GM12874 (cell line): ENCODE measurements at regions not wholly inside any gene's neighbourhood (a gene's known extent, or its start where the extent isn't known, plus 50 kb on each side); places are given as distances from the start of the nearest gene placed in this dataset.

ENCODE experiments used
- TF ChIP-seq, protein P1 (sequence below): IDR thresholded peaks from 2 replicates; pipeline ENCODE4 v1.5.1; 2011; ENCODE audit warnings: low read depth, mild to moderate bottlenecking, control low read depth, low read length, moderate library complexity; ENCODE audit not compliant: insufficient read depth

DNA sequence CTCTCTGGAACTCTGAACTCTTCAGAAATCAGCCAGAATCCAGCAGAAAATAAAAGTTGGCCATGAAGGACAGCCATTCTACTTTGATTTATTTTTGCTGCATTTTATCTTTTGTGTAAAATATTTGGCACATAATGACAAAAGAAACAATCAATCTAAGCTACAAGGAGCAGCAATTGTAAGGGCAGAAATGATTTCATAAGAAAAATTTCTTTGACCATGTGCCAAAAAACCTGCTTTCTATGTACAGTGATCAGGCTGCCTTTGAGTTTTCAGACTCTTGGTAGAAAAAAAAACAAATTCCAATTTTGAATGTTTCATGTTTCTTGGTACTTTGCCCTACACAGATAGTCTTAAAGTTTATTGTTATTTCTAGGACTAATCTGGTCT is 69.8 kb upstream of the SLC1A3 start:
- TF ChIP-seq, protein P1, sequence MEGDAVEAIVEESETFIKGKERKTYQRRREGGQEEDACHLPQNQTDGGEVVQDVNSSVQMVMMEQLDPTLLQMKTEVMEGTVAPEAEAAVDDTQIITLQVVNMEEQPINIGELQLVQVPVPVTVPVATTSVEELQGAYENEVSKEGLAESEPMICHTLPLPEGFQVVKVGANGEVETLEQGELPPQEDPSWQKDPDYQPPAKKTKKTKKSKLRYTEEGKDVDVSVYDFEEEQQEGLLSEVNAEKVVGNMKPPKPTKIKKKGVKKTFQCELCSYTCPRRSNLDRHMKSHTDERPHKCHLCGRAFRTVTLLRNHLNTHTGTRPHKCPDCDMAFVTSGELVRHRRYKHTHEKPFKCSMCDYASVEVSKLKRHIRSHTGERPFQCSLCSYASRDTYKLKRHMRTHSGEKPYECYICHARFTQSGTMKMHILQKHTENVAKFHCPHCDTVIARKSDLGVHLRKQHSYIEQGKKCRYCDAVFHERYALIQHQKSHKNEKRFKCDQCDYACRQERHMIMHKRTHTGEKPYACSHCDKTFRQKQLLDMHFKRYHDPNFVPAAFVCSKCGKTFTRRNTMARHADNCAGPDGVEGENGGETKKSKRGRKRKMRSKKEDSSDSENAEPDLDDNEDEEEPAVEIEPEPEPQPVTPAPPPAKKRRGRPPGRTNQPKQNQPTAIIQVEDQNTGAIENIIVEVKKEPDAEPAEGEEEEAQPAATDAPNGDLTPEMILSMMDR, result no peak

DNA sequence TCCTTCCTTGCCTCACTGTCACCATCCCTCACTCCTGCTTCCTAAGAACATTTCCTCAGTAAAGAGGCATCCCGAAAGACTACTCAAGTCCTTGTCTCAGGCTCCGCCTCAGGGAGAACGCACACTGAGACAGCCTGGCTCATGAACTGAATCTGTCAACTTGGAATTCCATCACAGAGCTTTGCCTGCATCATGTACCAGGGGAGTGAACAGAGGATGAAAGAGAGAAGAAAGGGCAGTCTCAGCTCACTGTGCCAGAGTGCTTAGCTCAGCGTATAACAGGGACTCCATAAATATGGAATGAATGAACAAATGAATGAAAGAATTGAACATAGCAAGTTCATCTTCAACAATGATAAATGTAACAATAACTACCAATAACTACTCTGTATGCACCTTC is 68.7 kb upstream of the SLC1A3 start:
- TF ChIP-seq, protein P1, result no peak

- TF ChIP-seq, protein P1, result no peak
Observed at GRCh38 chr5:36552651-36553393, 53.6 kb upstream of the SLC1A3 start.
